Amygdala (tissue), 56 donors: ENCODE measurements at regions not wholly inside any gene's neighbourhood (a gene's known extent, or its start where the extent isn't known, plus 50 kb on each side); places are given as distances from the start of the nearest gene placed in this dataset.
"Not testable (repeated sequence)": the region's sequence is repeated elsewhere in the genome, so short reads cannot be mapped to it uniquely, and the experiment has no call there.

ENCODE experiments used
- DNase-seq, 56 donors: peaks; one replicate each; lab custom pipeline; 2025; lab: John Stamatoyannopoulos, UW

DNA sequence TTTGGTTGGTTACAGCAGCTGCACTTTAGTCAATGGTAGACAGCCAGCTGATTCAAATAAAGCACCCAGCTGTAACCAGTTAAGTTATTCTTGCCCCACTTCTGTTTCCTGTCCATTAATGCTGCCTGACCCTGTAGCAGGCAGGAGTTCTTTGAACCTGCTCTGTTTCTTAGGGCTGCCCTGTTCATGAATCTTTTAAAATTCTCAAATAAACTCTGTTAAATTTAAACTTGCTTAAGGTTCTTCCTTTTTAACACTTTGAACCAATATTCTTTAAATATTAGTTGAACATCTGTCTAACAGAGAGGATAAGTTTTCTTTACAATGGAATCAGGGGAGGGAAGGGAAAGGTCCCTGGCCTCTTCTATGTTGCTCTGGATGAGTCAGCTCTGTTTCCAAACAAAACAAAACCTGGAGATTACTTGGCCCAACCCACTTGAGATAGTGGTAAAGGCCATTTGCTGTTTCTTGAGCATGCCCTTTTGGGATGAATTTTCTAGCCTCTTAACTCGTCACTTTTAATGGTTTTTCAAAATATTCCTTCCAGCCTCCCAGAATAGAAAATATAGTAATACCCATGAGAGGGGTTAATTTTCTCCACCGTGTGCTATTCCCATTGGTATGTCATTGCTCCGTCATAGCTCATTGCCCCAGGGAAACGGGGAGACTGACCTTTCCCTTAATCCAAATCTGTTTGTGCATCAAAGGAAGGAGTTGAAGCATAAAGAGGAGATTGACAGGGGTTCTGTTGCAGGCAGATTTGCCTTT lies 112.1 kb upstream of the FHL2 start:
- DNase-seq: no peak

DNA sequence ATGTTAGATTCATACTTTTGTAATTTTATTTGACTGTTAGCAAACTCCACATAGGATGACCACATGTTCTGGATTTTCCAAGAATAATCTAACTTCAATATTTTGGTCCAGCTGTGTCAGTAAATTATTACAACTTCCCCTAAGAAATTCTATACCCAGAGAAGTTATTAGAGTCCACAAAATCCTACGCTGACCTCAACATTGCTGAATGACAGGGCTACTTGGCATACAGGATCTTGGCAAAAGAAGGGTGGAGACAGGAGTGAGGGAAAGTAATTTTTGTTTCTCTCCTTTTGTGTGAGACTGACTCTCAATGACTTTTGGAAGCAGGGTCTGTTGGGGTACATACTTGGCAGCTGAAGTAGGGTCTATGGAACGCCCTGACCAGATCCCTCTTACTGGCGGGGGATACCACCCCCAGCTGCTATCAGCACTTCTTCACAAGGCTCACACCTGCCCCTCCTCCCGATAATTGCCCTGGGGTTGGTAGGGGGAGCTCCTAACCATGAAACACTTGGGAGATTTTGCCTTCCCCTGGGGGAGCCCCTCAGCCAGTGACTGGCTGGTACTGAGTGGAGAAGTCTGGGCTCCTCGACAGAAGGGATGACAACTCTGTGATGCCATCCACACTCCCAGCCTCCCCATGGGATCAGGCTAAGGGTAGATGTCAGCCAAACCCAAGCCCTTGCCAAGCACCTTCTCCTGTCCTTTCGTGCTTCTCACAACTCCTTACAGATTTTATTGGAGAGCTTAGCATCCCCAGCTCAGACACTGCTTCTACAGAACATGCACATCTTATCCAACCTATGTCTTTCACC lies 110.6 kb upstream of the FHL2 start:
- DNase-seq: no peak

DNA sequence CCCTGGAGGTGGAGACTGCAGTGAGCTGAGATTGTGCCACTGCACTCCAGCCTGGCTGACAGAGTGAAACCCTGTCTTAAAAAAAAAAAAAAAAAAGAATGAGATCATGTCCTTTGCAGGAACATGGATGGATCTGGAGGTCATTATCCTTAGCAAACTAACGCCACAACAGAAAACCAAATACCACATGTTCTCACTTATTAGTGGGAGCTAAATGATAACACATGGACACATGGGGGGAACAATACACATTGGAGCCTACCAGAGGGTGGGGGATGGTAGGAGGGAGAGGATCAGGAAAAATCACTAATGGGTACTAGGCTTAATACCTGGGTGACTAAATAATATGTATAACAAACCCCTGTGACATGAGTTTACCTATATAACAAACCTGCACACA lies 108.0 kb upstream of the FHL2 start:
- DNase-seq: not testable (repeated sequence)

DNA sequence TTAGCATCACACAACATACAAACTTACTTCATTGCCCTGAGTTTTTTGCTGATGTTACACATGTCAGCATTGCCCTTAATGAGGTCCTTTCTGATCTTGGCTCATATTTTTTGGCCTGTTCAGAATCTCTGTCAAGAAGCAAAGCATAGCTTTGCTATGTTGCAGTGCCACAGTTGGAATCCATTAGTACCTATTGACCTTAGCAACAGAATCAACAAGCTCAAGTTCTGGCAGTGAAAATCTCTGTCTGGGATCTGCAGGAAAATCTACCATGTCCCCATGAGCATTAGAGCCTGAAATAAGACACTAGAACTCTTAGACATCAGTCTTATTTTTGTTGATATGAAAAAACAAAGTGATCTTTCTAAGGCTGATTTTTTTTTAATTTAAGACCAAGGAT lies 105.6 kb upstream of the FHL2 start:
- DNase-seq: no peak

DNA sequence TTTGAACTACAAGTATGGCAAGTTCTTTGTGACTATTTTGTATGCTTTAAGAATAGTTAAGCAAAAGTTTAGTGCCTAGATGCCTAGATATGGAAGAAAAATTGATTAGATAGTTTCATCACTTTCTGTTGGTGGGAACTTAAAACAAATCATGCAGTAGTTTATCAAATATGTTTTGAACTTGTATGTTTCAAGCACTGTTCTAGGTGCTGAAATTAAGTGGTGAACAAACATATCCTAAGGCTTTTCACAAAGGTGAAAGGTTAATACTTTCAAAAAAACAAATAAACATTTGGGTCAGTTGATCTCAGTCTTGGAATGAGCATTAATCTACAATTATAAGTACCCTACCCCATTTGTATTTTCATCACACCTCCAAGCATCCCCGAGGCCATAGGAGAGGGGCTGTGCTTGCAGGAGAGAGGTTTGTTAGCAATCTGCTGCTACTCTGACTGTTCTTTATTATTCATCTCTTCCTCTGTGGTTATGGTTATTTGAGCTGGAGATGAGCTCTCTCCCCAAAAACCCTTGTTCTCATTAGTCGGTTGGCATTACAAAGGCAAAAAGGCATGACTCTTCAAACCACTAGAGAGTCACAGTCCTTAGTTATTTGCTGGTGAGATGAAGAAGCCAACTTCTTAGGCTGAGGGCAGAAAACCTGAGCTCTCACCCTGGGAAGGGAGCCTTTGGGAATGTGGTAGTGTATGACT lies 103.9 kb upstream of the FHL2 start:
- no peak for DNase-seq

DNA sequence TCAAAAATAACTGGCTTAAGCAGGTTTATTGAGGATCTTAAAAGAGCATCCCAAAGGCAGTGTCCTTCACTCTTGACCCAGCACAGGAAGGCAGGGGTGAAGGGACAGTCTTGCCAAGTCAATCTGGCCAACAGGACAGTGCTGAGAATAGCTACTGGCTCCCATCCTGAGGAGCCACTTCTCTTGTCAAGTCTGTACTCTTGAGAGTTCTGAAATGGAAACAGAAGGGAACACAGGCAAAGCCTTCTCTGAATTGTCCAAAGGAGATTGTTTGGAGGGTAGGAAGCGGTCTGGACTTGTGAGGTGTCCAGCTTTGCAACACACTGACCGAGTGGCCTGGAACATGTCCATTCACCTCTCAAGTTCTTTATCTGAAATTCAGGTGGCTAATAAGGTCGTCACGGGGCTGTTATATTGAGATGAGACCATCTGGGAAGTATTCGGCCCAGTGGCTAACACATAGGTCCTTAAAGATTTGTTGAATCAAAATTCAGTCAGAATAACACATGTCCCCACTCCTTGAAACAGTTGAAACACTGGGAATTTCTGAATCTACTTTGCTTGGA lies 99.5 kb upstream of the FHL2 start:
- no peak for DNase-seq

DNA sequence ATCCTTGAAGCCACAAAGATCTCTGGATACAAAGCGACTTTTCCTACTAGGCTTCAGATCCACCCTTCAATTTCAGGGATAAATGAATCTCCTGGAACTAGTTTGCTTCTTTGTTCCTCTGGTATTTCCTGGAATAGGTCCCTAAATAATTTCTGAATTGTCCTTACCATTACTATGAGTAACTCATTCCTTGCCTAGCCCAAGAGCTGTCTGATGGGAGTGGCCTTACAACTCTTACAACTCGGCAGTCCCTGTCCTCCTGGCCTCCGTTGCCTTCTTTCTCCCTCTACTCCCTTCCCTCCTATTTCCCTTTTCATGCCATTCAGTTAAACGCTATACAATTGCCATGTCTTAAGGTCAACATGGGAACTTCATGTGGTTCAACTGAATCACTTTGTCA lies 98.2 kb upstream of the FHL2 start:
- no peak for DNase-seq

DNA sequence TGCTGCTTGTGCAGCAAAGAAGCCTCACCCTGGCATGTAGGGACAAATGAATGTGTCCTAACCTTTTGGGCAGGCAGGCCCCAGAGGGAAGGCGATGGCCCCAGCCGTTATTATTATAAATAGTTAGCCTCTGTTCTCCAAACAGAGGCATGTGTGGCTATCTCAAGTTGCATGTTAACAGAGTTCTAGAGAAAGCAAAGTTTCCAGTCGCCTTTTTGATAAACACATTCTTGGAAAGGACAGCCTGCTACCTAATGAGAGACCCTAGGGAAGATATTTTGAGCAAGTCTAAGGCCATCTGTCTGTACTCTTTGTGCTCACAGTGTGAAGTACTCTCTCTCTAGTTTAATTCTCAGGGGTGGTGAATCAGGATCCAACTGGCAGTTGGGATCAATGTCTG lies 97.4 kb upstream of the FHL2 start:
- DNase-seq: no peak

DNA sequence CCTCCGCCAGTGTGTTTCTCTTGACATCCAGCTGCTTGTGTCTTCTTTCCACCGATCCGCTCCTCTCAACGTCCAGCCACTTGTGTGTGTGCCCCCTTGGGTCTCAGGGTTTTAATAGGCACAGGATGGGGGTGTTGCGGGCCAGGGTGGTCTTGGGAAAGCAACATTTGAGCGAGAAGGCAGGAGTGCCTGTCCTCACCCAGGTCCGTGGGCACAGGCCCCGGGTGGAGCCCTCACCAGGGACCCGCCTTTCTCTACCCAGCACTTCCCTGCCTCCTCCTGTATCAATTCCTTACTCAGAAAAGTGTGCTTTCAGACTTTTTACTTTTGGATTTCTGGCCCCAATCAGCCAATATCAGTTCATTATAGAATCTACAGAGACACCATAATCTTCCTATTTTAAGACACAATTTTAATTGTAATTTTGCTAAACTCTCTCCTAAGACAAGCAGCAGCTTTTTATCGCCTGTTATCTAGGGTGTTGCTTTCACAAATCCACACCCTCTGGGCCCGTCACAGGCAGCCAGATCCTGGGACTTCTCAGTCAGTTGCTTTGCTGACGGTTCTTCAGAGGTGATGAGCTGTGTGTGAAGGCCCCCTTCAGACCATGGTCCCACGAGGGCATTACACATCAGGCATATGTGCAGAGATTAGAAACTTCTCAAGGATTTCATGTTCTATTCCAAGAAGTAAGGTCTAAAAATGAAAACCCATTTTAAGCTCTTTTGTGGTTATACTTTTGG lies 96.0 kb upstream of the FHL2 start:
- no peak for DNase-seq

DNA sequence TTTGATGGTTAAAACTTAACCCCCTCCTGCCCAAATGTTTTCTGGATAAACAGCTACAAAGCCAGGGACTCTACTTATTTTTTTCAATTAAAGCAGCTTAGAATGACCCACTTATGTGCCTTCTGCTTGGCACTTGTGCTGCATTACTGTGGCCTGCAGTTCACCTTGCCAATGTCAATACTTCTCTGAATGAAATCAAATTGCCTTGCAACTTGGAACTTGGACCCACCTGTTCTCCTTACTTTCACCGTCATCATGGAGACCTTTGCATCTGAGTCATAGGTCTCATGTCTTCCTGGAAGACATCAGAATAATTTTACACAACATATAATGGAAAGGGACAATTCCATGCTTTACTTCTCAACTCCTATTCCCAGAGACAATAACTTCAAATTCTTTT lies 92.1 kb upstream of the FHL2 start:
- DNase-seq: no peak

DNA sequence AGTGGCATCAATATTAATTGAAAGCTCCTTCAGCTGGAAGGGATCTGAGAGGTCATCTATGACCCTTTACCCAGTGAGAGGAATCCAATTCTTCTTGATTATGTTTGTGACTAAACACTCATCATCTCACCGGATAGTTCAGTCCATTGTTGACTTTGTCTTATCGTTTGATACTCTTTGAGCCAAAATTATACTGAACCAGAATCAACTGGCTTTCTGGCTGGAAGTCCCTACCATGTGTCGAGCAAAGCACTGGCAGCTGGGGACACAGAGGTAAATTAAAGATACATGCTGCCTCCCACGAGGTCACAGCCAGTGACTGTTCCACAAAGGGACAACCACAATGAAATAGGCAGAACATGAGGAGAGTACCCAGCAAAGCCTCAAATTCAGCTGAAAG lies 91.4 kb upstream of the FHL2 start:
- no peak for DNase-seq

DNA sequence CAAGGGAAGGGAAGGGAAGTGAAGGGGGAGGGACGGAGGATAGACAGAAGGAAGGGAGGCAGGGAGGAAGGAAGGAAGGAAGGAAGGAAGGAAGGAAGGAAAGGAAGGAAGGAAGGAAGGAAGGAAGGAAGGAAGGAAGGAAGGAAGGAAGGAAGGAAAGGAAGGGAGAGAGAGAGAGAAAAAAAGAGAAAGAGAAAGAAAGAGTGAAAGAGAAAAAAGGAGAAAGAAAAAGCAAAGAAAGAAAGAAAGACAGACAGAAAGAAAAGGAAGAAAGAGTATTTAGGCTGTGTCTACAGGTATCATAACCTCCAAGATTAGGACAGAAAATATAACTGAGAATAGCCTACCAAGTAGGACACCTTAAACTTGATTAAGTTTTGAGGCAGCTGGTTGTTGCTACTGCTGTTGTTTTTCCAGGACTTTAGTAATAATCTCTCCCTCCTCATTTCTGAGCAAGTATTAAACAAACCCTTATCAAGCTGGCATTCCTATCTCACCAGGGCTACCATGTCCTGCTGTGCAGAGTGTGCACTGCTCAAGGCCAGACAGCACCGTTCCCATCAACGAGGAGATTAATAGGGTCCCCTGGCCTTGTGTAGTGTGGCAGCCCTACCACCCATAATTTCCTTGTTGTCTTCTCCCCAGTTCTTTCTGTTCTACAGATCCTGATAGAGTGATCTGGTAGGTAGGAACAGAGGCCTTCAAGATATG lies 90.5 kb upstream of the FHL2 start:
- DNase-seq: no peak

DNA sequence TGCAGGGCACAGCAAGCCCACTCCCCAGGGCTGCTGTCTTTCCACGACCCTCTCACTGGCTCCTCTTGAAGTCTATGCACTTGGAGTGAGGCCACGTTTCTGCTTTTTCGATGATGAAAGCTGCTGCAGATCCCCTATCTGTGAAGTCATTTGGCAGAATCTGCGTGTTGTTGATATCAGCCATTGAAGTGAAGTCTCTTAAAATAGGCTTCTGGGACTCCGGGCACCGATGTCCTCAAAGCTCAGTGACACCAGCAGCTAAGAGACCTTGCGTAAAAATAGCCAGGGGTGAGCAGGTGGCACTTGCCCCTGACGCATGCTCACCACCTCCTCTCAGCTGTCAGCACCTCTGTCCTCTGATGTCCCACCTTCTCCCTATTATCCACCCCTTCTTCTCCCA lies 89.4 kb upstream of the FHL2 start:
- no peak for DNase-seq

DNA sequence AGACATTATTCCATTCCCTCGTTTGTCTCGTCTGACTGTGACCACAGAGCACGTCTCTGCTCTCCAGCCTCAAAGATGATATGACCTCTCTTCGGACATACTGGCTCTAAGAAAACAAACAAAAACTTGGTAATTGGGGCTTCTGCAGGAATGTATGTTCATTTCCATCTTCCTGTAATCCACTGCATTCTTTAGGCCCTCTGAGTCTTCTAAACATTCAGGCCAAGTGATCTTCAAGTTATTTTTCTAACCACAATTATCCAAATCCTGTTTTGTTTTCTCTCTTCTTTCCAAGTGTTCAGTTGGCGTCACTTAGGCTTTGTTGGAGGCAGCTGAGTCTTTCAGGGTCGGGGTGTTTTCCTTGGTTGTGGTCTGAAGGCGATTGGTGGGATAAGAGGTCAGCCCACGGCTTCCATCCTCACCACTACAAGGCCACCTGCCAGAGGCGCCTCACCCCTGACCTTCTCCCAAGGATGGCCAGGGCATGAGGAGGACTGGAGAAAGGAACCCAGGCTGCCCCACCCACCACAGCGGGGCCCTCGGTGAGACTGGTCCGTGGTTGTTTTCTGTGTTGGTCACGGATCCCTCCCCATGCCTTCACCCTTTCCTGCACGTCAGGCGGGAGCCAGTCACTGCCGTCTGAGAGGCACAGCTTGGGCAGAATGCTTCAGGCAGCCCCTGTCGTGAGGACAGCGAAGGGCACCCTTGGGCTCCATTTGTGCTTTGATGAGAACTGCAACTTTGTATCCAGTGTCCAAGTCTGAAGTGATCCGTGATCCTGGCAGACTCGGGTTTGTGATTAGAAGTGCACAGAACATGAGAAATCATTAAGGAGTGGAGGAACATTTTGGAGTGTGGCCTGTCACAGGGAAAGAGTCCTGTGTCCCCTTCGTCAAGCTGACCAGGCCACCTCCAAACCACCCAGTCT lies 88.6 kb upstream of the FHL2 start:
- no peak for DNase-seq

DNA sequence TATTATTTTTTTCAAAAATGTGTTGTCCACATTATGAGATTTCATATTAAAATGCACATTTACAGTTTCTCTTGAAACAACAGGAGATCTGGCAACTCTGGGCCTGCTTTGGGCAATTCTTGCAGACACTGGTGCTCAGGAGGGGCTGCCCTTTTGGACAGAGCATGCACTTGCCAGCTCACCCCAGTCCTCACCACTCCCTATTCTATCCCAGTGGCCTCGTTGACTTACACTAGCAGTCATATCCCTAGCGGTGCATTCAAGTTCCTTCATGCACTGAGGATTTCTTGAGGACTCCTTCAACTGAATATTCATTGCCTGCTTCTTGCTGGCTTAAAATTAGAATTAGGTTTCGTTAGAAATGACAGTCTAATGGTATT lies 87.9 kb upstream of the FHL2 start:
- no peak for DNase-seq

DNA sequence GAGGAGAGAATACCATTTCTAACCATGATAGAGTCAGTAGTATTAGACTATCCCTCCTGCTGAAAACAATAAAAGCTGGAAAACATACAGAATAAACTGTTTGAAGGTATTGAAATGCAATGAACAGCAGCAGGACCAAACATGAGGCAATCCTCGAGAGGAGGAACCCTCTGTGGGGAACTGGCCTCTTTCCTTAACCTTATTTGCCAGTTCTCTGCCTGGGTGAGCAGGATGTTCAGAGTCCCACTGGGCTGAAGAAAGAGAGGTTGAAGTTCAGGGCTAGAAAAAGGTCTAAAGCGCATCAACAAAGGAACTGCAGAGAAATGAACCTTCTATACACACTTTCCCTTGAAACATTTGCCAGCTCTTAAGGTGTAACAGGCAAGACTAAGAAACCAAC lies 79.8 kb upstream of the FHL2 start:
- no peak for DNase-seq

DNA sequence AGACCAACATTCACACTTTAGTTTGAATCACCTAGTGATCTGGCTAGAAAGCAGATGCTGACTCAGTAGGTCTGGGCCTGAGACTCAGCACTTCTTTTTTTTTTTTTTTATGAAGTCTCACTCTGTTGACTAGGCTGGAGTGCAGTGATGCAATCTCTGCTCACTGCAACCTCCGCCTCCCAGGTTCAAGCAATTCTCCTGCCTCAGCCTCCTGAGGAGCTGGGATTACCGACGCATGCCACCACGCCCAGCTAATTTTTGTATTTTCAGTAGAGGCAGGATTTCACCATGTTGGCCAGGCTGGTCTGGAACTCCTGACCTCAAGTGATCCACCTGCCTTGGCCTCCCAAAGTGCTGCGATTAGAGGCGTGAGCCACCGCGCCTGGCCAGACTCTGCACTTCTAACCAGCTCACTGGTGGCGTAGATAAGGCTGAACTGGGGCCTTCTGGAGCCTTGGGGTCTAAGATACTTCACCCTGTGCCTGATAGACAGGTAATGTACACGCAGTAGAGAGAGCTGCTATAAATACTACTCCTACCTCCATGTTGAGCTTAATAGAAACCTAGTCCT lies 78.3 kb upstream of the FHL2 start:
- not testable (repeated sequence) for DNase-seq

DNA sequence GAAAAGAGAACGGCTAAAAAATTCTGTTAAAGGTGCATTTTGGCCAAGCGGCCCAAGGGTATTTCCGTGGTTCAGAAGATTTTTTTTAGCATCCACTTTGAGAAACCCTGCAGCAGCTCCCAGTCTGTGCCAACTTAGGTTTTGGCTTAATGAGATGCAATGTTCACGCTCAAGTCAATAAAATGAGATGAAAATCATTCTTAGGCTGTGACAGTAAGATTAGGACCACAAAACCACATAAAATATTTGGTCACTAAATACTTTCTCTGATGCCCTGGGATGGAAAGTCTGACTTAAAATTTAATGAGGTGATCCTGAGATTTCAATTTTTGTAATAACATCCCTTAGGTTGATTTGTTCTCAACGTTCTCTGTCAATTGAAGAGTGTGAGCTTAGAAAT lies 74.2 kb upstream of the FHL2 start:
- DNase-seq: no peak
